T-cell (primary cell): ENCODE measurements at regions not wholly inside any gene's neighbourhood (a gene's known extent, or its start where the extent isn't known, plus 50 kb on each side); places are given as distances from the start of the nearest gene placed in this dataset.

Experiments
- ATAC-seq, 4 experiments: fragments of 200-7000 bp in 3 of 4; fragments of 150-1000 bp in 1 of 4; cut with Tn5 transposase; replicated peaks in 1 of 4; 1 replicate in 3 of 4; 2 replicates in 1 of 4; pipeline ENCODE4 v1.10.0; 2021; ENCODE audit warnings: moderate library complexity in 3 of 4, mild to moderate bottlenecking in 2 of 4, moderate number of reproducible peaks in 1 of 4
- CTCF ChIA-PET, 2 donors: fragments of 300-600 bp; sonication (Branson Sonifier 250); formaldehyde crosslinking; loops; one replicate each; lab custom pipeline; 2022; ENCODE audit warnings: antibody characterized with exemption in 2 of 2; lab: Charles Lee
- POLR2A ChIA-PET, 2 donors: fragments of 300-600 bp; sonication (Branson Sonifier 250); formaldehyde crosslinking; loops; one replicate each; lab custom pipeline; 2022; ENCODE audit warnings: antibody characterized with exemption in 2 of 2; lab: Charles Lee
- DNase-seq, 35 experiments: peaks; one replicate each; pipeline versions ENCODE4 v3.0.0 to v3.0.0-alpha.2; 2013 to 2023
- H3K27ac ChIP-seq: one replicate; pipeline ENCODE4 v1.5.1; 2013; ENCODE audit warnings: low read length
- H3K27me3 ChIP-seq, 2 experiments: replicated peaks in 1 of 2; 1 replicate in 1 of 2; 2 replicates in 1 of 2; pipeline versions ENCODE4 v1.6.1 to v1.7.0; 2013; ENCODE audit warnings: low read length in 1 of 2, mixed read lengths in 1 of 2; ENCODE audit not compliant: control insufficient read depth in 2 of 2, insufficient read depth in 2 of 2; ENCODE audit errors: extremely low read depth in 1 of 2
- H3K36me3 ChIP-seq, 2 donors: 1 replicate in 1 of 2; 2 replicates in 1 of 2; pipeline versions ENCODE4 v1.6.1 to v1.7.0; 2013; ENCODE audit warnings: low read length in 1 of 2; ENCODE audit not compliant: control insufficient read depth in 2 of 2, insufficient read depth in 1 of 2; ENCODE audit errors: extremely low read depth in 1 of 2
- H3K4me1 ChIP-seq, 2 experiments: 1 replicate in 1 of 2; 2 replicates in 1 of 2; pipeline versions ENCODE4 v1.6.1 to v1.7.0; 2013; ENCODE audit warnings: low read length in 2 of 2, mixed read lengths in 1 of 2; ENCODE audit not compliant: insufficient read depth in 2 of 2, control insufficient read depth in 1 of 2; ENCODE audit errors: extremely low read depth in 1 of 2
- H3K4me3 ChIP-seq, 2 donors: 1 replicate in 1 of 2; 2 replicates in 1 of 2; pipeline versions ENCODE4 v1.5.1 to v1.7.0; 2013; ENCODE audit warnings: mild to moderate bottlenecking in 2 of 2, low read length in 1 of 2, moderate library complexity in 1 of 2; ENCODE audit not compliant: control insufficient read depth in 1 of 2; ENCODE audit errors: extremely low read depth in 1 of 2
- H3K9me3 ChIP-seq: 2 replicates; pipeline ENCODE4 v1.7.0; 2013
- H3K27ac Mint-ChIP-seq, 2 donors: one replicate each; pipeline ENCODE4 v1.8.0; 2020 to 2021; ENCODE audit warnings: mild to moderate bottlenecking in 2 of 2, mixed read lengths in 2 of 2
- H3K27me3 Mint-ChIP-seq, 2 donors: one replicate each; pipeline ENCODE4 v1.8.0; 2021 to 2022; ENCODE audit warnings: mixed read lengths in 2 of 2
- H3K36me3 Mint-ChIP-seq: one replicate; pipeline ENCODE4 v1.8.0; 2021; ENCODE audit warnings: mixed read lengths
- H3K4me1 Mint-ChIP-seq, 3 donors: one replicate each; pipeline ENCODE4 v1.8.0; 2020 to 2022; ENCODE audit warnings: mixed read lengths in 3 of 3, mild to moderate bottlenecking in 1 of 3
- H3K4me3 Mint-ChIP-seq, 3 donors: one replicate each; pipeline ENCODE4 v1.8.0; 2020 to 2022; ENCODE audit warnings: mild to moderate bottlenecking in 3 of 3, mixed read lengths in 3 of 3, moderate library complexity in 3 of 3
- H3K9me3 Mint-ChIP-seq, 3 donors: one replicate each; pipeline ENCODE4 v1.8.0; 2020 to 2022; ENCODE audit warnings: mixed read lengths in 3 of 3
- WGBS: methylation state at CpG from one replicate; pipeline ENCODE4 v1.1.5; 2013; ENCODE audit warnings: missing lambda C conversion rate; ENCODE audit not compliant: insufficient coverage; 5-methylcytosine and 5-hydroxymethylcytosine counted together

GRCh38 chr2:152227969-152228592 is 52.5 kb upstream of the STAM2 start:
- Histone ChIP-seq H3K27me3 (peaks cover 0 to 8% of the 10 kb centered on the region in 2 experiments), H3K27ac (no peak overlapping the region), H3K4me3 (no peak overlapping the region), H3K9me3 (no peaks in the 10 kb centered on the region), H3K4me1 (no peaks in the 10 kb centered on the region), H3K36me3 (no peaks in the 10 kb centered on the region)
- no peak overlapping the region for H3K4me3 Mint-ChIP-seq
- WGBS, result 86% methylated on average over 1 of the region's 3 CpGs
- no peaks in the 10 kb centered on the region for H3K36me3 Mint-ChIP-seq
- H3K27ac Mint-ChIP-seq, result no peak overlapping the region
- no peak for DNase-seq
- ChIA-PET CTCF (no interaction called here), POLR2A (no interaction called here)
- no peaks in the 10 kb centered on the region for H3K4me1 Mint-ChIP-seq
- H3K27me3 Mint-ChIP-seq, result peaks cover 8 to 10% of the 10 kb centered on the region in 2 donors
- no peak for ATAC-seq
- H3K9me3 Mint-ChIP-seq, result no peaks in the 10 kb centered on the region

GRCh38 chr2:152231446-152231845 is 55.9 kb upstream of the STAM2 start:
- POLR2A ChIA-PET, result no interaction called here
- no peak overlapping the region for H3K27ac Mint-ChIP-seq

GRCh38 chr2:152234277-152234676 is 58.7 kb upstream of the STAM2 start:
- ChIA-PET POLR2A (no interaction called here), CTCF (no interaction called here)
- Histone ChIP-seq H3K9me3 (no peaks in the 10 kb centered on the region), H3K27ac (no peak overlapping the region), H3K4me3 (no peak overlapping the region), H3K4me1 (no peaks in the 10 kb centered on the region), H3K27me3 (peaks cover 0 to 5% of the 10 kb centered on the region in 2 experiments), H3K36me3 (no peaks in the 10 kb centered on the region)
- no peaks in the 10 kb centered on the region for H3K36me3 Mint-ChIP-seq
- DNase-seq, result no peak
- no peak overlapping the region for H3K27ac Mint-ChIP-seq
- no peak overlapping the region for H3K4me3 Mint-ChIP-seq
- no peak for ATAC-seq
- peaks cover 4% of the 10 kb centered on the region in 2 donors for H3K27me3 Mint-ChIP-seq
- H3K9me3 Mint-ChIP-seq, result no peaks in the 10 kb centered on the region
- H3K4me1 Mint-ChIP-seq, result no peaks in the 10 kb centered on the region

More at GRCh38 chr2:152231446-152231845, 55.9 kb upstream of the STAM2 start:
- Histone ChIP-seq H3K27ac (no peak overlapping the region), H3K36me3 (no peaks in the 10 kb centered on the region), H3K4me1 (no peaks in the 10 kb centered on the region), H3K27me3 (peaks cover 0 to 8% of the 10 kb centered on the region in 2 experiments), H3K4me3 (no peak overlapping the region), H3K9me3 (no peaks in the 10 kb centered on the region)
- Mint-ChIP-seq H3K4me1 (no peaks in the 10 kb centered on the region), H3K36me3 (no peaks in the 10 kb centered on the region), H3K4me3 (no peak overlapping the region), H3K9me3 (no peaks in the 10 kb centered on the region), H3K27me3 (peaks cover 4 to 8% of the 10 kb centered on the region in 2 donors)
- CTCF ChIA-PET, result no interaction called here
- DNase-seq (no peak), ATAC-seq (no peak)

GRCh38 chr2:152236191-152236925 is 60.8 kb upstream of the STAM2 start:
- Histone ChIP-seq H3K36me3 (no peaks in the 10 kb centered on the region), H3K4me1 (no peaks in the 10 kb centered on the region), H3K27me3 (peaks cover 0 to 3% of the 10 kb centered on the region in 2 experiments), H3K27ac (no peak overlapping the region), H3K9me3 (no peaks in the 10 kb centered on the region), H3K4me3 (no peak overlapping the region)
- Mint-ChIP-seq H3K36me3 (no peaks in the 10 kb centered on the region), H3K9me3 (peaks cover 7 to 13% (median 12%) of the 10 kb centered on the region in 3 donors), H3K4me3 (no peak overlapping the region), H3K27me3 (peaks cover 4% of the 10 kb centered on the region in 2 donors), H3K27ac (no peak overlapping the region), H3K4me1 (no peaks in the 10 kb centered on the region)
- ATAC-seq (no peak), DNase-seq (no peak)
- ChIA-PET POLR2A (no interaction called here), CTCF (no interaction called here)
- 95% methylated on average over 4 of the region's 4 CpGs for WGBS

- Mint-ChIP-seq H3K9me3 (peaks cover 7 to 13% (median 12%) of the 10 kb centered on the region in 3 donors), H3K27me3 (no peaks in the 10 kb centered on the region), H3K4me3 (no peak overlapping the region), H3K36me3 (no peaks in the 10 kb centered on the region), H3K27ac (no peak overlapping the region), H3K4me1 (no peaks in the 10 kb centered on the region)
- 98% methylated on average over 4 of the region's 6 CpGs for WGBS
- DNase-seq (no peak), ATAC-seq (no peak)
- peaks cover 0 to 3% of the 10 kb centered on the region in 2 experiments for H3K27me3 ChIP-seq
- H3K9me3 ChIP-seq, result no peaks in the 10 kb centered on the region
- no peaks in the 10 kb centered on the region for H3K36me3 ChIP-seq
- ChIA-PET POLR2A (no interaction called here), CTCF (interaction anchor here in 1 of 2 donors (0.7 kb wide), 1 partner anchor 13 kb away, joined by 3 read pairs; no protein-coding TSS in a partner anchor)
- no peak overlapping the region for H3K4me3 ChIP-seq
- no peaks in the 10 kb centered on the region for H3K4me1 ChIP-seq
- H3K27ac ChIP-seq, result no peak overlapping the region
These were observed 62.5 kb upstream of the STAM2 start for GRCh38 chr2:152238016-152238415.

- Histone ChIP-seq H3K27me3 (peaks cover 0 to 3% of the 10 kb centered on the region in 2 experiments), H3K36me3 (no peaks in the 10 kb centered on the region), H3K9me3 (no peaks in the 10 kb centered on the region), H3K4me1 (no peaks in the 10 kb centered on the region), H3K27ac (no peak overlapping the region), H3K4me3 (no peak overlapping the region)
- H3K36me3 Mint-ChIP-seq, result no peaks in the 10 kb centered on the region
- peaks cover 0 to 4% of the 10 kb centered on the region in 2 donors for H3K27me3 Mint-ChIP-seq
- DNase-seq (no peak), ATAC-seq (no peak)
- ChIA-PET CTCF (no interaction called here), POLR2A (no interaction called here)
- no peak overlapping the region for H3K4me3 Mint-ChIP-seq
- H3K27ac Mint-ChIP-seq, result no peak overlapping the region
- peaks cover 7 to 13% (median 12%) of the 10 kb centered on the region in 3 donors for H3K9me3 Mint-ChIP-seq
- no peaks in the 10 kb centered on the region for H3K4me1 Mint-ChIP-seq
- 100% methylated on average over 1 of the region's 2 CpGs for WGBS
These were observed 65.1 kb upstream of the STAM2 start for GRCh38 chr2:152240559-152241231.
